ENCODE measurements at regions not wholly inside any gene's neighbourhood (a gene's known extent, or its start where the extent isn't known, plus 50 kb on each side); places are given as distances from the start of the nearest gene placed in this dataset.

DNA sequence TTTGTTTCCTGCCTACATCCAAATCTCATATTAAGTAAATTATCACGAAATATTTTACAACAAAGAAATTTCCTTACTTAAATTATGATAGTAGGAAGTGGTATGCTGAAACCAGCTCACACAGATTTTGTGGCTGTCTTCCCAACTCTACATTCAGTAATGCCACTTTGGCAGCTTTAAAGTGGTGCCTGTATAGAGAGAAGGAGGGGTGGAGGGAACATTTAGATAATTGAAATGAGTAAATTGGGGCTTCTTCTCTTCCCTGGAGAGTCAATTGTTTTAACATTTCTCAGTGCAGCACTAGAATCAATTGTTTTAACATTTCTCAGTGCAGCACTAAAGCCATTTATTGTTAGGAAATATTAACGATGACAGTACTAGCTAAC, 1323.1 kb downstream of the PCDH7 start:
- intact Hi-C loops (cut with DNase I; ENCODE audit: low total_unique reads): no loop called here
- Histone ChIP-seq H3K27me3 (no peaks in the 10 kb centered on the region), H3K9me3 (peaks cover 0 to 5% (median 0%) of the 10 kb centered on the region in 4 donors), H3K36me3 (no peaks in the 10 kb centered on the region), H3K4me1 (no peaks in the 10 kb centered on the region), H3K27ac (no peak overlapping the region), H3K4me3 (no peak overlapping the region)
- DNase-seq: no peak
- TF ChIP-seq POLR2A (IDR thresholded peaks at IDR 0.05) (no peak), EP300 (IDR thresholded peaks at IDR 0.05) (no peak), POLR2AphosphoS5 (IDR thresholded peaks at IDR 0.05) (no peak)
- TF ChIP-seq, protein P1, sequence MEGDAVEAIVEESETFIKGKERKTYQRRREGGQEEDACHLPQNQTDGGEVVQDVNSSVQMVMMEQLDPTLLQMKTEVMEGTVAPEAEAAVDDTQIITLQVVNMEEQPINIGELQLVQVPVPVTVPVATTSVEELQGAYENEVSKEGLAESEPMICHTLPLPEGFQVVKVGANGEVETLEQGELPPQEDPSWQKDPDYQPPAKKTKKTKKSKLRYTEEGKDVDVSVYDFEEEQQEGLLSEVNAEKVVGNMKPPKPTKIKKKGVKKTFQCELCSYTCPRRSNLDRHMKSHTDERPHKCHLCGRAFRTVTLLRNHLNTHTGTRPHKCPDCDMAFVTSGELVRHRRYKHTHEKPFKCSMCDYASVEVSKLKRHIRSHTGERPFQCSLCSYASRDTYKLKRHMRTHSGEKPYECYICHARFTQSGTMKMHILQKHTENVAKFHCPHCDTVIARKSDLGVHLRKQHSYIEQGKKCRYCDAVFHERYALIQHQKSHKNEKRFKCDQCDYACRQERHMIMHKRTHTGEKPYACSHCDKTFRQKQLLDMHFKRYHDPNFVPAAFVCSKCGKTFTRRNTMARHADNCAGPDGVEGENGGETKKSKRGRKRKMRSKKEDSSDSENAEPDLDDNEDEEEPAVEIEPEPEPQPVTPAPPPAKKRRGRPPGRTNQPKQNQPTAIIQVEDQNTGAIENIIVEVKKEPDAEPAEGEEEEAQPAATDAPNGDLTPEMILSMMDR (IDR thresholded peaks at IDR 0.05): no peak
- WGBS, 5 donors: 55 to 69% (median 61%) methylated on average over 2 of the region's 2 CpGs

DNA sequence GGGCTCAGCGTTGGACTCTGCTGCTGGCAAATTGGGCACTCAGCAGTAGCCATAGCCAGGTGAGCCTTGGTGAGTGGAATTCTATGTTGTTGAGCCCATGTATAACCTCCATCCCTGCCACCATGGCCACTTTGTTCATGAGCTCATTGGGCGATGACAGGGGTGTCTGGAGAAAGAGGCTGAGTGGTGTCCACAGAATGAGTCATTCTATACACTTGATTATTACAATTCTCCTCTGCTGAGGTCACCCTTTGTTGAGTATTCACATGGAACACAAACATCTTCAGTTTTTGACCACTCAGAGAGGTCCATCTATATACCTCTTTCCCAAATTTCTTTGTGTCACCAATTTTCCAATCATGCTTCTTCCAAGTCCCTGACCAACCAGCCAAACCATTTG, 1341.7 kb downstream of the PCDH7 start:
- DNase-seq: no peak
- TF ChIP-seq POLR2A (IDR thresholded peaks at IDR 0.05) (no peak), EP300 (IDR thresholded peaks at IDR 0.05) (no peak), POLR2AphosphoS5 (IDR thresholded peaks at IDR 0.05) (no peak)
- TF ChIP-seq, protein P1 (IDR thresholded peaks at IDR 0.05): no peak
- intact Hi-C loops (cut with DNase I; ENCODE audit: low total_unique reads): no loop called here
- Histone ChIP-seq H3K4me3 (no peak overlapping the region), H3K27me3 (no peaks in the 10 kb centered on the region), H3K27ac (no peak overlapping the region), H3K9me3 (peaks cover 0 to 4% (median 0%) of the 10 kb centered on the region in 4 donors), H3K4me1 (no peaks in the 10 kb centered on the region), H3K36me3 (no peaks in the 10 kb centered on the region)
- WGBS, 5 donors: 78 to 94% (median 90%) methylated on average over 2 of the region's 2 CpGs

DNA sequence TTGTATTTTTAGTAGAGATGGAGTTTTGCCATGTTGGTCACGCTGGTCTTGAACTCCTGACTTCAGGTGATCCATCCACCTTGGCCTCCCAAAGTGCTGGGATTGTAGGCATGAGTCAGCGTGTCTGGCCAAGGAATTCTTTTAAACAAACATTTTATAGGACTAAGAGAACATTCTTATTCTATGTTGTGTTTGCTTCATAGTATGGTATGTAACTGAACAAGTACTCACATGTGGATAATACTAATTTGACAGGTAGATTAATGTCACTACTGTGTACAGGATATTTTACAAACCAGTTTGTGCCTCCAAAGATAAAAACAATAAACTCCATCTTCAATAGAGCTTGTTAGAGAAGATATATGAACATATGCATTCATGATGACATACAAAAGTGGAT, 1353.4 kb downstream of the PCDH7 start:
- Histone ChIP-seq H3K27ac (no peak overlapping the region), H3K36me3 (no peaks in the 10 kb centered on the region), H3K27me3 (no peaks in the 10 kb centered on the region), H3K9me3 (no peaks in the 10 kb centered on the region), H3K4me1 (no peaks in the 10 kb centered on the region), H3K4me3 (no peak overlapping the region)
- intact Hi-C loops (cut with DNase I; ENCODE audit: low total_unique reads): no loop called here
- 39 to 46% (median 41%) methylated on average over 2 of the region's 2 CpGs for WGBS, 5 donors
- no peak for DNase-seq
- TF ChIP-seq, protein P1 (IDR thresholded peaks at IDR 0.05): no peak
- TF ChIP-seq EP300 (IDR thresholded peaks at IDR 0.05) (no peak), POLR2AphosphoS5 (IDR thresholded peaks at IDR 0.05) (no peak), POLR2A (IDR thresholded peaks at IDR 0.05) (no peak)

DNA sequence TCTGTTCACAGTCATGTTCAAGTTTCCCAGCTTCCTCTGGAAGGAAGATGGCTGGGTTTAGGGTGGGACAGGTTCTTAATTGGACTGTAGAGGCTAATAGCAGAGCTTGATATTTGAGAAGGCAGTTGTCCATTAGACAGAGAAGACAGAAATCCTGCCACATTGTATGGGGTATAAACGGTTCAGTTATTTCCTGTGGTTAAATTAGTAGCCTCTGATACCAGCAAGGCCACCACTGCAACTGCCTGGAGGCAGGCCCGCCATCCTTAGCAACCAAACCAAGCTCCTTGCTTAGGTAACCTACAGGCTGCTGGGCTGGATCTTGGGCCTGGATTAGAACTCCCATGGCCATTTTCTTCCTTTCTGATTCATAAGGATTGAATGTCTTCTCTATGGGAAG, 1367.0 kb downstream of the PCDH7 start:
- H3K4me1 ChIP-seq: no peaks in the 10 kb centered on the region
- no peaks in the 10 kb centered on the region for H3K36me3 ChIP-seq
- H3K27ac ChIP-seq: no peak overlapping the region
- WGBS, 5 donors: 61 to 78% (median 75%) methylated on average over 2 of the region's 2 CpGs
- intact Hi-C loops (cut with DNase I; ENCODE audit: low total_unique reads): no loop called here
- no peak for TF ChIP-seq POLR2AphosphoS5 (IDR thresholded peaks at IDR 0.05)
- no peak overlapping the region for H3K4me3 ChIP-seq
- DNase-seq: no peak
- H3K9me3 ChIP-seq: no peaks in the 10 kb centered on the region
- no peaks in the 10 kb centered on the region for H3K27me3 ChIP-seq

DNA sequence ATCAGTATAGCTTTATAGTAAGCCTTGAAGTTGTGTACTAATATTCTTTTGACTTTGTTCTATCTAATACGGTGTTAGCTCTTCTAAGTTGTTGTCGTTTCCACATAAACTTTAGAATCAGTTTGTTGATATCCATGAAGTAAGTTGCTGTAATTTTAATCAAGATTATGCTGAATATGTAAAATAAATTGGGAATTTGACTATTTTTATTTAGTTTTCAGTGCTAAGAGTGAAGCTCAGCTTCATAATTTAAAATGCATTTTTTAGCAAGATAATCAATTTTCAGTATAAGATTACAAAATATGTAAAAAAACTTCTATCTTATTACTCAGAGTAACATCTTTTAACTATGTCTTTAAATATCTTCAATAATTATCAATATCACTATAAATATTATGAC, 1374.8 kb downstream of the PCDH7 start:
- no peaks in the 10 kb centered on the region for H3K4me1 ChIP-seq
- intact Hi-C loops (cut with DNase I; ENCODE audit: low total_unique reads): no loop called here
- TF ChIP-seq POLR2A (IDR thresholded peaks at IDR 0.05): no peak
- no peak for TF ChIP-seq POLR2AphosphoS5 (IDR thresholded peaks at IDR 0.05)
- TF ChIP-seq, protein P1 (IDR thresholded peaks at IDR 0.05): no peak
- no peak for TF ChIP-seq EP300 (IDR thresholded peaks at IDR 0.05)
- H3K27ac ChIP-seq: no peak overlapping the region
- H3K27me3 ChIP-seq: no peaks in the 10 kb centered on the region
- no peak for DNase-seq
- peaks cover 0 to 5% (median 0%) of the 10 kb centered on the region in 4 donors for H3K9me3 ChIP-seq
- H3K36me3 ChIP-seq: no peaks in the 10 kb centered on the region
- 82 to 94% (median 89%) methylated on average over 2 of the region's 2 CpGs for WGBS, 5 donors
- no peak overlapping the region for H3K4me3 ChIP-seq

Data from stomach (tissue), 8 donors.